ENCODE measurements at regions not wholly inside any gene's neighbourhood (a gene's known extent, or its start where the extent isn't known, plus 50 kb on each side); places are given as distances from the start of the nearest gene placed in this dataset.

GRCh38 chr11:37323843-37324242, 725.8 kb upstream of the RAG2 start:
- TF ChIP-seq POLR2A (IDR thresholded peaks at IDR 0.05; ENCODE audit: low read length) (no peak), GATA1 (IDR thresholded peaks at IDR 0.05; ENCODE audit: low read depth, low read length) (no peak)
